Hematopoietic multipotent progenitor cell (in vitro differentiated cells): ENCODE measurements at regions not wholly inside any gene's neighbourhood (a gene's known extent, or its start where the extent isn't known, plus 50 kb on each side); places are given as distances from the start of the nearest gene placed in this dataset.
"Not testable (repeated sequence)": the region's sequence is repeated elsewhere in the genome, so short reads cannot be mapped to it uniquely, and the experiment has no call there.

Experiments used
- DNase-seq, 3 donors: peaks; one replicate each; pipeline ENCODE4 v3.0.0-alpha.2; 2011 to 2015; ENCODE audit warnings: low read depth in 2 of 3, low spot score in 2 of 3

DNA sequence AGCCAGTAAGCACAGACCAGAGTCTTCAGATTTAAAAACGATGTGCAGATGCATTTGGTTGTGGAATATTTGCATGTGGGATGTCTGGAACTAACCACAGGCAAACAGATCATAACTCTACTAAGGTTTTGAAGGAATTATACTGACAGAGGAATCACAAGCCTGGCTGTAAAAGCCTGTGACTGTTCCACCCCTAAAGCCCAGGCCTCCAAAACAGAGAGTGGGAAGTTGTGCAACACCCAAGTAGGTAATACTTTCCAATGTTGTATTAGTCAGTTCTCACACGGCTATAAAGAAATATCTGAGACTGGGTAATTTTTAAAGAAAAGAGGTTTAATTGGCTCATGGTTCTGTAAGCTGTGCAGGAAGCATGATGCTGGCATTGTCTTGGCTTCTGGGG is 68.1 kb upstream of the DCD start:
- DNase-seq: no peak

DNA sequence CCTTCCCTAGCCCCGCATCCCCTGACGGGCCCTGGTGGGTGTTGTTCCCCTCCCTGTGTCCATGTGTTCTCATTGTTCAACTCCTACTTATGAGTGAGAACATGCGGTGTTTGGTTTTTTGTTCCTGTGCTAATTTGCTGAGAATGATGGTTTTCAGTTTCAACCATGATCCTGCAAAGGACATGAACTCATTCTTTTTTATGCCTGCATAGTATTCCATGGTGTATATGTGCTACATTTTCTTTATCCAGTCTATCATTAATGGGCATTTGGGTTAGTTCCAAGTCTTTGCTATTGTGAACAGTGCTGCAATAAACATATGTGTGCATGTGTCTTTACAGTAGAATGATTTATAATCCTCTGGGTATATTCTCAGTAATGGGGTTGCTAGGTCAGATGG is 65.7 kb upstream of the DCD start:
- not testable (repeated sequence) for DNase-seq

DNA sequence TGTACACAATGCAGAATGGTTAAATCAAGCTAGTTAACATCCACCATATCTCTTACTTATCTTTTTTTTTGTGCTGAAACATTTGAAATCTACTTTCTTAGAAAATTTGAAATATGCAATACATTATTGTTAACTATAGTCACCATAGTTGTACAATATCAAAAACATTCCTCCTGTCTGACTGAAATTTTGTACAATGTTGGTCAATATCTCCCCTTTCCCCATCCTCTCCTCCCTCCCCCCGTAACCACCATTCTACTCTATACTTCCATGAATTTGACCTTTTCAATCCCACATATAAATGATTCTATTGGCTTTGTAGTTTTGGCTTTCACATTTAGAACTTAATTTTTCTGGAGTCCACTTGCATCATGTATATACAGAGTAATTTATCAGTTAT is 63.5 kb upstream of the DCD start:
- no peak for DNase-seq

DNA sequence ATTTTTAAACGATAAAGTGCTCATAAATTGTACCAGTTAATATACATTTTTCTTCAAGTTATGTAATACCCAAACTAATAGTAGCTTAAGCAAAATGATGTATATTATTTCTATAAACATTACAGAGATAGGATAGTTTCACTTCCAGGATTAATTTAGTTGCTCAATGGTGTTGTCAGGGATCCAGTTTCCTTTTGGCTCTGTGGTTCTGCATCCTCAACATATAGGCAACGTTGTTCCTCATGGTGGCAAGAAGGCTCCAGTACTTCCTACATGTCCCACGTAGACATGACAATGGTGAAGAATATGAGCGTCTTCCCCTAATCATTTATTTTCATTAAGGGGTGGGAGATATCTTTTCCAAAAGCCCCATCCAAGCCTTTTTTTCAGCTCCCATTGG is 60.7 kb upstream of the DCD start:
- DNase-seq: no peak

DNA sequence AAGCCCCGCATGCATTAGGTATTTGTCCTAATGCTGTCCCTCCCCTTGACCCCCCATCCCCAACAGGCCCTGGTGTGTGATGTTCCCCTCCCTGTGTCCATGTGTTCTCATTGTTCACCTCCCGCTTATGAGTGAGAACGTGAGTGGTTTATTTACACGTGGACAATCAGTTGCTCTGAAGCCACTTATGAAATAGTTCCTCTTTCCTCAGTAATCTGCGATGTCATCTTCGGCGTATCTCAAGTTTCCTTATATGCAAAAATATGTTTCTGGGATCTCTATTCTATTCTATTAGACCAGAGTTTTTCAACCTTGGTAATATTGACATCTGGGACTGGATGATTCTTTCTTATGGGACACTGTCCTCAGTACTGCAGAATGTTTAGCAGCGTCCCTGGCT is 56.0 kb upstream of the DCD start:
- peak in 2 of 3 donors; percentile 42 to 66 for DNase-seq

DNA sequence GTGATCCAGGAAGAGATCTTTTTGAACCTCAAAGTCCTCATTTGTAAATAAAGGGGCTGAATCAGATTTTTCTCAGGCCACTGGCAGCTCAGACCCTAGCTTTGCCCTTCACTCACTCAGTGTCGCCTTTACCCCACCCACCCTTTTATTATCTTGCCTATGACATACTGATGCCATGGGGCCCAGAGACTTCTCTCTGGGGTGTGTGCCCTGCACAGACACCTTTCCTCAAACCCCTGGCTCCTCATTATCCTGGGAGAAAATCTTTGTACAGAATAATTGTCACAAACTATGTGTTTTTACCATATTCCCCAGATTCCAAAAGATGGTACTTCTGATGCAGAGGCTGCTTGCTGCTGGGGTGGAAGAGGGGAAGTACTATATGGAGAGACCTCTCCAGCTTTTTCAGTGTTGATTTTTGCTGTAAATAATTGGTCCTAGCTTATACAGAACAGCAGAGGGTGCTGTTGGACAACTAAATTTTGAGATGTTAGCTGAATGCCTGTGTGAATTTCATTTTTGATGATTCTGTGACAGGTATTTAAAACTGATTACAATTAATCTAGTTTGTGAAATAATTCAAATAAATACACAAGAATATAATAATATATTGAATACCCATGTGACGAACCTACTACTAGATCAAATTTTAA is 53.9 kb upstream of the DCD start:
- DNase-seq: peak; percentile 19 to 80 (median 54)

DNA sequence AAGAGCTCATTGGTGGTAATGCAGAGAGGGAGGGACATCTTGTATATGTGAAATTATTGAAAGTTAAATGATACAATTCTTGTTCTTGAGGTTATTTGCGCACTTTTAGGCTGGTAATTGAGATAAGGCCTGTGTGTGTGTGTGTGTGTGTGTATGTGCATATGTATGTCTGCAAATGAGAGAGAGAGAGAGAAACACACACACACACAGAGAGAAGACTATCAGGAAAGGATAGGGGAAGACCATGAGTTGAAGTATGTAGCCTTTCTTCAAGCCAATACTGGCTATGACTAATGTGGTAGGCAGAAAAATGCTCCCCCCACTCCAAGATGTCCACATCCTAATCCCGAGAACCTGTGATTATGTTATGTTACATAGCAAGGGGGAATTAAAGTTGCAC is 52.7 kb upstream of the DCD start:
- no peak for DNase-seq

DNA sequence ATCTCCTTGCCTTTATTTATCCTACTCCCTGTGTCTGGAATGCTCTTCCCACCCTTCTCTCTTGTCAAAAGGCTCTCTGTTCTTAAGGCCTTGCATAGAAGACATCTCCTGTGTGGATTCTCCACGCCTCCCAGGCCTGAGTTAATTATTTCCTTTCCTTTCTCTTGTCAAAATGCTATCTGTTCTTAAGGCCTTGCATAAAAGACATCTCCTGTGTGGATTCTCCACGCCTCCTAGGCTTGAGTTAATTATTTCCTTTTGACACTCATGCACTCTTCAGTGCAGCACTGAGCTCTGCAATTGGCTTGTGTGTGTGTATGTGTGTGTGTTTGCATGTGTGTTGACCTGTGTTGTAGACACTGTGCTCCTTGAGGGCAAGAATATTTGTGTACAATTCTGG is 52.1 kb upstream of the DCD start:
- no peak for DNase-seq
